Heart left ventricle (tissue), 16 donors: ENCODE measurements at regions not wholly inside any gene's neighbourhood (a gene's known extent, or its start where the extent isn't known, plus 50 kb on each side); places are given as distances from the start of the nearest gene placed in this dataset.

Experiments used
- ATAC-seq, 4 donors: fragments of 200-7000 bp; cut with Tn5 transposase; one replicate each; pipeline ENCODE4 v1.9.1; 2020 to 2022; ENCODE audit warnings: moderate library complexity in 4 of 4, mild to moderate bottlenecking in 3 of 4, moderate number of reproducible peaks in 1 of 4
- DNase-seq, 5 donors: peaks; one replicate each; pipeline ENCODE4 v3.0.0-alpha.2; 2020
- H3K27ac ChIP-seq, 12 donors: fragments of 200-600 bp; sonication (generic) in 4 of 12; one replicate each; pipeline versions ENCODE4 v1.5.0 to v1.8.0; 2016 to 2022; ENCODE audit warnings: mild to moderate bottlenecking in 2 of 12
- H3K27me3 ChIP-seq, 9 donors: fragments of 200-600 bp; sonication (generic) in 2 of 9; one replicate each; pipeline versions ENCODE4 v1.5.1 to v1.8.0; 2016 to 2022; ENCODE audit warnings: mild to moderate bottlenecking in 3 of 9
- H3K36me3 ChIP-seq, 9 donors: fragments of 200-600 bp; sonication (generic) in 2 of 9; one replicate each; pipeline versions ENCODE4 v1.5.0 to v1.8.0; 2018 to 2022; ENCODE audit warnings: mild to moderate bottlenecking in 2 of 9
- H3K4me1 ChIP-seq, 12 donors: fragments of 200-600 bp; sonication (generic) in 4 of 12; one replicate each; pipeline versions ENCODE4 v1.5.0 to v1.8.0; 2016 to 2022; ENCODE audit warnings: mild to moderate bottlenecking in 3 of 12
- H3K4me3 ChIP-seq, 12 donors: fragments of 200-600 bp; sonication (generic) in 4 of 12; one replicate each; pipeline versions ENCODE4 v1.5.0 to v1.8.0; 2017 to 2022; ENCODE audit warnings: mild to moderate bottlenecking in 9 of 12, moderate library complexity in 4 of 12
- H3K9me3 ChIP-seq, 12 donors: fragments of 200-600 bp; sonication (generic) in 4 of 12; one replicate each; pipeline versions ENCODE4 v1.5.0 to v1.8.0; 2016 to 2022; ENCODE audit warnings: mild to moderate bottlenecking in 1 of 12
- POLR2A ChIP-seq, 2 donors: fragments of 450-650 bp; IDR thresholded peaks; one replicate each; pipeline ENCODE4 v1.6.1; 2017; ENCODE audit warnings: antibody characterized with exemption in 2 of 2, mild to moderate bottlenecking in 2 of 2, moderate library complexity in 2 of 2
- WGBS, 4 donors: extraction: QIAGEN DNeasy Blood & Tissue Kit in 2 of 4; methylation state at CpG; one replicate each; pipeline versions ENCODE4 v1.1.5 to v1.1.7; 2013 to 2018; 5-methylcytosine and 5-hydroxymethylcytosine counted together
- intact Hi-C, 10 donors: fragments of 100-400 bp; cut with DNase I; formaldehyde crosslinking; loops; one replicate each; pipeline versions ENCODE4 v1.11.1 to v1.14.2; 2022
- TF ChIP-seq, protein P1 (sequence below), 12 donors: fragments of 200-600 bp; sonication (generic) in 4 of 12; IDR thresholded peaks; one replicate each; pipeline versions ENCODE4 v1.5.0 to v1.8.0; 2018 to 2022; ENCODE audit warnings: antibody characterized with exemption in 12 of 12, mild to moderate bottlenecking in 5 of 12
- donor health status: ischemic (EF 13 %, LVEDD 7.1; RV severe dilation, severe dysfunction).
- donor health status: healthy with polysubstance abuse.
- donor health status: DM: no; HTN: yes; CAD: no.
- donor health status: DM: no; HTN: no; CAD: no.
- donor health status: ischemic (EF 25% LVEDD 6.9; RV normal size, moderate dysfunction).
- donor health status: ischemic (EF 25% LVEDD 5.7; RV mildly dilated, moderate dysfunction).
- donor health status: healthy.
- donor health status: DM: yes; HTN: yes; CAD: no.
- donor health status: ischemic (EF 35%, LVEDD 5.7; RV mildly dilated, moderate dysfunction).
- donor health status: nonischemic (EF 11% LVEDD 7.7; RV severe dilation, severe dysfunction).
- donor health status: DM: yes; HTN: yes; CAD: no.
- donor health status: PGD.
- donor health status: ischemic (EF 29% LVEDD 5.4; RV normal size, mild dysfunction).
- donor health status: nonischemic (EF 23%, LVEDD 6.1; RV moderate dilation, normal function).

DNA sequence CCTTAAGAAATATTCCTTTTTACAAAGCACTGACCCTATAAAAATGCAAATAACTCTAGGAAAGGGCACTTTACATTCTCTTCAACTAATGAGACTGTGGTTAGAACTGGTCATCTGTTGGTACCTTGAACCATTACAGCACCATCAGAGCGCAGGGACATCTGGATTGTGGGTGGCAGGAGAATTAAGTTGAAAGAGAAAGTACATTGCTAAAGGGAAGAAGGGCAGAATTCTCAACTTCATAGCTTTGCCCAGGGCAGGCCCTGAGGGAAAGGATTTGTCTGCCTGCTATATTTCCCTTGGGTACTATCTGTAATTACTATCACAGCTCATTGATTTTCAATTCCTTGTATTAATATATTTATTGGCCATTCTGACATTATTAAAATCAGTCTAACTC is 196.8 kb downstream of the KLF12 start:
- ATAC-seq (no peak), DNase-seq (no peak)
- Histone ChIP-seq H3K27ac (no peak overlapping the region), H3K27me3 (no peaks in the 10 kb centered on the region), H3K9me3 (no peaks in the 10 kb centered on the region), H3K36me3 (peaks cover 0 to 7% (median 0%) of the 10 kb centered on the region in 9 donors), H3K4me1 (peaks cover 0 to 33% (median 9%) of the 10 kb centered on the region in 12 donors), H3K4me3 (no peak overlapping the region)
- intact Hi-C loops, result loop anchor here in 2 of 10 donors (5.0 to 10.0 kb wide), 2 partner anchors 103 to 350 kb away; no protein-coding TSS in a partner anchor
- TF ChIP-seq, protein P1, sequence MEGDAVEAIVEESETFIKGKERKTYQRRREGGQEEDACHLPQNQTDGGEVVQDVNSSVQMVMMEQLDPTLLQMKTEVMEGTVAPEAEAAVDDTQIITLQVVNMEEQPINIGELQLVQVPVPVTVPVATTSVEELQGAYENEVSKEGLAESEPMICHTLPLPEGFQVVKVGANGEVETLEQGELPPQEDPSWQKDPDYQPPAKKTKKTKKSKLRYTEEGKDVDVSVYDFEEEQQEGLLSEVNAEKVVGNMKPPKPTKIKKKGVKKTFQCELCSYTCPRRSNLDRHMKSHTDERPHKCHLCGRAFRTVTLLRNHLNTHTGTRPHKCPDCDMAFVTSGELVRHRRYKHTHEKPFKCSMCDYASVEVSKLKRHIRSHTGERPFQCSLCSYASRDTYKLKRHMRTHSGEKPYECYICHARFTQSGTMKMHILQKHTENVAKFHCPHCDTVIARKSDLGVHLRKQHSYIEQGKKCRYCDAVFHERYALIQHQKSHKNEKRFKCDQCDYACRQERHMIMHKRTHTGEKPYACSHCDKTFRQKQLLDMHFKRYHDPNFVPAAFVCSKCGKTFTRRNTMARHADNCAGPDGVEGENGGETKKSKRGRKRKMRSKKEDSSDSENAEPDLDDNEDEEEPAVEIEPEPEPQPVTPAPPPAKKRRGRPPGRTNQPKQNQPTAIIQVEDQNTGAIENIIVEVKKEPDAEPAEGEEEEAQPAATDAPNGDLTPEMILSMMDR (IDR thresholded peaks at IDR 0.05), result no peak
- TF ChIP-seq POLR2A (IDR thresholded peaks at IDR 0.05), result no peak
- 87 to 96% (median 93%) methylated on average over 1 of the region's 1 CpG for WGBS, 4 donors

- H3K9me3 ChIP-seq, result no peaks in the 10 kb centered on the region
- TF ChIP-seq POLR2A (IDR thresholded peaks at IDR 0.05), result no peak
- TF ChIP-seq, protein P1 (IDR thresholded peaks at IDR 0.05), result no peak
- no peak overlapping the region for H3K27ac ChIP-seq
- ATAC-seq (no peak), DNase-seq (no peak)
- WGBS, 4 donors, result 65 to 83% (median 75%) methylated on average over 3 of the region's 3 CpGs
- H3K4me1 ChIP-seq, result peaks cover 0 to 33% (median 9%) of the 10 kb centered on the region in 12 donors
- no peak overlapping the region for H3K4me3 ChIP-seq
- H3K27me3 ChIP-seq, result no peaks in the 10 kb centered on the region
- intact Hi-C loops, result loop anchor here in 2 of 10 donors (5.0 to 10.0 kb wide), 2 partner anchors 101 to 351 kb away; no protein-coding TSS in a partner anchor
- no peaks in the 10 kb centered on the region for H3K36me3 ChIP-seq
Observed at GRCh38 chr13:73935991-73936390, 198.2 kb downstream of the KLF12 start.

DNA sequence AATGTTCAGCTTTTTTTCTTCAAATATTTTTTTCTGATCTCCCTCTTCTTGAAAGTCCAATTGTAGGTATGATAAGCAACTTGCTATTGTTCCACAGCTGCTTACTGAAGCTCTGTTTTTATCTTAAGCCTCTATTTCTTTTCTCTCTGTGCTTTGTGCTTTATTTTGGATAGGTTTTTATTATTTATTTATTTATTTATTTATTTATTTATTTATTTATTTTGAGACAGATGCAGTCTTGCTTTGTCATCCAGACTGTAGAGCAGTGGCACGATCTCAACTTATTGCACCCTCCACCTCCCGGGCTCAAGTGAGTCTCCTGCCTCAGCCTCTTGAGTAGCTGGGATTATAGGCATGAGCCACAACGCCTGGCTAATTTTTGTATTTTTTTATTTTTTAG is 199.4 kb downstream of the KLF12 start:
- intact Hi-C loops, result loop anchor here in 2 of 10 donors (5.0 to 10.0 kb wide), 2 partner anchors 100 to 353 kb away; no protein-coding TSS in a partner anchor
- WGBS, 4 donors, result 94 to 98% (median 97%) methylated on average over 3 of the region's 3 CpGs

DNA sequence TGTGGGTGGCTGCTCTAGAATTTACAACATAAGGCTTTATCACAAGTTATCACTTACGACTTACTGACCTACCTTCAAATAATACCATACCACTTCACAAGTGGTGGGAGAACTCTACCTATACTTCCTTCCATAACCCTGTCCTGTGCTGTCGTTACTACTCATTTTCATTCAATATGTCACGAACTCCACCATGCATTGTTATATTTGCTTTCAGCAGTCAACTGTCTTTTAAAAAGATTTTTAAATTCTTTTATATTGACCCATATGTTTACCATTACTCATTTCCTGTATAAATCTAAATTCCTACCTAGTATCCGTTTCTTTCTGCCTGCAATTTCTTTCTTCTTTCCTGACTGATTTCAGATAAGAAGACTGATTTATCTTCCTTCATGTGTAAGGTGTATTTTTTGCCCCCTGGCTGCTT is 200.0 kb downstream of the KLF12 start:
- Histone ChIP-seq H3K9me3 (no peaks in the 10 kb centered on the region), H3K4me3 (no peak overlapping the region), H3K27ac (no peak overlapping the region), H3K27me3 (no peaks in the 10 kb centered on the region), H3K36me3 (no peaks in the 10 kb centered on the region), H3K4me1 (peaks cover 0 to 18% (median 3%) of the 10 kb centered on the region in 12 donors)
- no peak for ATAC-seq
- no peak for DNase-seq
- intact Hi-C loops, result loop anchor here in 1 of 10 donors (10.0 kb wide), 1 partner anchor 99 kb away; no protein-coding TSS in a partner anchor
- no peak for TF ChIP-seq POLR2A (IDR thresholded peaks at IDR 0.05)
- TF ChIP-seq, protein P1 (IDR thresholded peaks at IDR 0.05), result no peak
- 77 to 84% (median 80%) methylated on average over 4 of the region's 4 CpGs for WGBS, 4 donors

More for the DNA sequence above, 199.4 kb downstream of the KLF12 start:
- no peak for ATAC-seq
- Histone ChIP-seq H3K27ac (no peak overlapping the region), H3K4me1 (peaks cover 0 to 23% (median 5%) of the 10 kb centered on the region in 12 donors), H3K4me3 (no peak overlapping the region), H3K36me3 (no peaks in the 10 kb centered on the region), H3K9me3 (no peaks in the 10 kb centered on the region), H3K27me3 (no peaks in the 10 kb centered on the region)
- no peak for TF ChIP-seq POLR2A (IDR thresholded peaks at IDR 0.05)
- TF ChIP-seq, protein P1 (IDR thresholded peaks at IDR 0.05), result no peak
- no peak for DNase-seq
